ENCODE measurements at regions not wholly inside any gene's neighbourhood (a gene's known extent, or its start where the extent isn't known, plus 50 kb on each side); places are given as distances from the start of the nearest gene placed in this dataset.

DNA sequence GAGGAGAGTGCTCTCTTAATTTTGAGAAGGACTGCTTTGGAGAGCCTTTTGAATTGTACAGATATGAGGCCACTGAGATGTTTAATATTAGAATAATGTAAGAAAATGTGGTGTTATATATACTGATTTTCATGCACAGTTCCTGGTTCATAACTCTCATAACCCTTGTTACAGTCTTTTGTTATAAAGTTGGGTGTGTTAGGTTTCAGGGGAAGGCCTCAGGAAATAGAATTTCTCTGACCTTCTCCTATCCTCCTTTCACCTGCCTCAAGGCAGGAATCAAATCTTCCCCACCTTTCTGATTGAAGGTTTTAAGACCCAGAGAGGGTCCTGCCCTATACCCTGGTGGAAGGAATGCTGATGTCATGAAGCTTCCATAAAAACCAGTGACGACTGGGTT is 245.9 kb downstream of the NSUN3 start:
- BruUV-seq (replicated peaks), result no TSS peak
- ATAC-seq (no peak), FAIRE-seq (no peak)

More for the DNA sequence above, 245.9 kb downstream of the NSUN3 start:
- no peak overlapping the region for H3K27ac ChIP-seq (ENCODE audit: extremely low read depth, low read depth, low read length)
- no peaks in the 10 kb centered on the region for H3K36me3 ChIP-seq (ENCODE audit: control insufficient read depth, insufficient read depth, low read length)
- ChIA-PET CTCF (ENCODE audit: low intra/inter-chr PET ratio) (no interaction called here), POLR2A (no interaction called here)
- H3K4me3 ChIP-seq, result no peak overlapping the region
- H4K20me1 ChIP-seq (replicated peaks; ENCODE audit: control insufficient read depth, insufficient read depth, low read length), result no peaks in the 10 kb centered on the region
- no peaks in the 10 kb centered on the region for H3K9me3 ChIP-seq (replicated peaks; ENCODE audit: control insufficient read depth, insufficient read depth, low read depth, low read length)
- H3K4me2 ChIP-seq (ENCODE audit: insufficient read depth, low read length), result no peak overlapping the region
- H3K9me1 ChIP-seq (ENCODE audit: control insufficient read depth, insufficient read depth, low read length), result no peaks in the 10 kb centered on the region
- no peak overlapping the region for H2AFZ ChIP-seq (ENCODE audit: low read depth, low read length)
- no peak for DNase-seq (ENCODE audit: extremely low read depth in 1 of 4, low spot score in 3 of 4)
- intact Hi-C loops (cut with micrococcal nuclease), result no loop called here
- H3K9ac ChIP-seq (ENCODE audit: insufficient read depth in 1 of 2, low read depth in 2 of 2, low read length in 2 of 2), result no peak overlapping the region
- TF ChIP-seq TSC22D4 (tag; IDR thresholded peaks at IDR 0.05) (no peak), CBX1 (IDR thresholded peaks at IDR 0.05; ENCODE audit: low read depth) (no peak), RBM39 (optimal IDR thresholded peaks at IDR 0.05; ENCODE audit: low read depth, low read length) (no peak)
- TF ChIP-seq, protein P1, sequence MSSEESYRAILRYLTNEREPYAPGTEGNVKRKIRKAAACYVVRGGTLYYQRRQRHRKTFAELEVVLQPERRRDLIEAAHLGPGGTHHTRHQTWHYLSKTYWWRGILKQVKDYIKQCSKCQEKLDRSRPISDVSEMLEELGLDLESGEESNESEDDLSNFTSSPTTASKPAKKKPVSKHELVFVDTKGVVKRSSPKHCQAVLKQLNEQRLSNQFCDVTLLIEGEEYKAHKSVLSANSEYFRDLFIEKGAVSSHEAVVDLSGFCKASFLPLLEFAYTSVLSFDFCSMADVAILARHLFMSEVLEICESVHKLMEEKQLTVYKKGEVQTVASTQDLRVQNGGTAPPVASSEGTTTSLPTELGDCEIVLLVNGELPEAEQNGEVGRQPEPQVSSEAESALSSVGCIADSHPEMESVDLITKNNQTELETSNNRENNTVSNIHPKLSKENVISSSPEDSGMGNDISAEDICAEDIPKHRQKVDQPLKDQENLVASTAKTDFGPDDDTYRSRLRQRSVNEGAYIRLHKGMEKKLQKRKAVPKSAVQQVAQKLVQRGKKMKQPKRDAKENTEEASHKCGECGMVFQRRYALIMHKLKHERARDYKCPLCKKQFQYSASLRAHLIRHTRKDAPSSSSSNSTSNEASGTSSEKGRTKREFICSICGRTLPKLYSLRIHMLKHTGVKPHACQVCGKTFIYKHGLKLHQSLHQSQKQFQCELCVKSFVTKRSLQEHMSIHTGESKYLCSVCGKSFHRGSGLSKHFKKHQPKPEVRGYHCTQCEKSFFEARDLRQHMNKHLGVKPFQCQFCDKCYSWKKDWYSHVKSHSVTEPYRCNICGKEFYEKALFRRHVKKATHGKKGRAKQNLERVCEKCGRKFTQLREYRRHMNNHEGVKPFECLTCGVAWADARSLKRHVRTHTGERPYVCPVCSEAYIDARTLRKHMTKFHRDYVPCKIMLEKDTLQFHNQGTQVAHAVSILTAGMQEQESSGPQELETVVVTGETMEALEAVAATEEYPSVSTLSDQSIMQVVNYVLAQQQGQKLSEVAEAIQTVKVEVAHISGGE (CRISPR knock-in tag; IDR thresholded peaks at IDR 0.05), result no peak
- TF ChIP-seq, protein P2, sequence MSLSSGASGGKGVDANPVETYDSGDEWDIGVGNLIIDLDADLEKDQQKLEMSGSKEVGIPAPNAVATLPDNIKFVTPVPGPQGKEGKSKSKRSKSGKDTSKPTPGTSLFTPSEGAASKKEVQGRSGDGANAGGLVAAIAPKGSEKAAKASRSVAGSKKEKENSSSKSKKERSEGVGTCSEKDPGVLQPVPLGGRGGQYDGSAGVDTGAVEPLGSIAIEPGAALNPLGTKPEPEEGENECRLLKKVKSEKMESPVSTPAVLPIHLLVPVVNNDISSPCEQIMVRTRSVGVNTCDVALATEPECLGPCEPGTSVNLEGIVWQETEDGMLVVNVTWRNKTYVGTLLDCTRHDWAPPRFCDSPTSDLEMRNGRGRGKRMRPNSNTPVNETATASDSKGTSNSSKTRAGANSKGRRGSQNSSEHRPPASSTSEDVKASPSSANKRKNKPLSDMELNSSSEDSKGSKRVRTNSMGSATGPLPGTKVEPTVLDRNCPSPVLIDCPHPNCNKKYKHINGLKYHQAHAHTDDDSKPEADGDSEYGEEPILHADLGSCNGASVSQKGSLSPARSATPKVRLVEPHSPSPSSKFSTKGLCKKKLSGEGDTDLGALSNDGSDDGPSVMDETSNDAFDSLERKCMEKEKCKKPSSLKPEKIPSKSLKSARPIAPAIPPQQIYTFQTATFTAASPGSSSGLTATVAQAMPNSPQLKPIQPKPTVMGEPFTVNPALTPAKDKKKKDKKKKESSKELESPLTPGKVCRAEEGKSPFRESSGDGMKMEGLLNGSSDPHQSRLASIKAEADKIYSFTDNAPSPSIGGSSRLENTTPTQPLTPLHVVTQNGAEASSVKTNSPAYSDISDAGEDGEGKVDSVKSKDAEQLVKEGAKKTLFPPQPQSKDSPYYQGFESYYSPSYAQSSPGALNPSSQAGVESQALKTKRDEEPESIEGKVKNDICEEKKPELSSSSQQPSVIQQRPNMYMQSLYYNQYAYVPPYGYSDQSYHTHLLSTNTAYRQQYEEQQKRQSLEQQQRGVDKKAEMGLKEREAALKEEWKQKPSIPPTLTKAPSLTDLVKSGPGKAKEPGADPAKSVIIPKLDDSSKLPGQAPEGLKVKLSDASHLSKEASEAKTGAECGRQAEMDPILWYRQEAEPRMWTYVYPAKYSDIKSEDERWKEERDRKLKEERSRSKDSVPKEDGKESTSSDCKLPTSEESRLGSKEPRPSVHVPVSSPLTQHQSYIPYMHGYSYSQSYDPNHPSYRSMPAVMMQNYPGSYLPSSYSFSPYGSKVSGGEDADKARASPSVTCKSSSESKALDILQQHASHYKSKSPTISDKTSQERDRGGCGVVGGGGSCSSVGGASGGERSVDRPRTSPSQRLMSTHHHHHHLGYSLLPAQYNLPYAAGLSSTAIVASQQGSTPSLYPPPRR (CRISPR knock-in tag; IDR thresholded peaks at IDR 0.05; ENCODE audit: borderline replicate concordance), result no peak
- no peaks in the 10 kb centered on the region for H3K79me2 ChIP-seq (ENCODE audit: control insufficient read depth, insufficient read depth, low read length)
- H3K27me3 ChIP-seq (ENCODE audit: control insufficient read depth in 2 of 2, insufficient read depth in 2 of 2, low read length in 2 of 2), result no peaks in the 10 kb centered on the region
- 0% methylated on average over 1 of the region's 1 CpG for WGBS (ENCODE audit: insufficient coverage, low coverage, missing lambda C conversion rate)
- in situ Hi-C loops (cut with MboI), result no loop called here
- no peaks in the 10 kb centered on the region for H3K4me1 ChIP-seq (replicated peaks in 1 of 2; ENCODE audit: control insufficient read depth in 2 of 2, insufficient read depth in 2 of 2, low read length in 2 of 2)

Measured in K562 (cell line).